ENCODE measurements at regions not wholly inside any gene's neighbourhood (a gene's known extent, or its start where the extent isn't known, plus 50 kb on each side); places are given as distances from the start of the nearest gene placed in this dataset.

DNA sequence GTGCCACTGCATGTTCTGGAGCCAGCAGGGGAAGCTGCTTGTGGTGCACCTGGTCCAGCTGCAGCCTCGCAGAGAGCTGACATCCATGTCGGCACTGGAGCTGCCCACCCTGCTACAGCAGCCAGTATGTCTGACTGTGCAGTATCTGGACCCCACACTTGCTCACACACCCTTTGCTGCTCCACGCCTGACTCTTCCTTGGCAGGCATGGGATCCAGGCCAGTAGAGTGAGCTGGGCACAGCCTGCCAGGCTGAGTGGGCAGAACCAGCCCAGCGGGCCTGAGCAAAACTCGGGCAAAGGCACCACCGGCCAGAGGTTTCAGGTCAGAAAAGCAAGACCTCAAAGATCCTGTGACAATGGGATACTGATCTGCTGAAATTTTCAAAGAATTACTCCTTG is 690.1 kb downstream of the STPG2 start:
- no peak for DNase-seq

DNA sequence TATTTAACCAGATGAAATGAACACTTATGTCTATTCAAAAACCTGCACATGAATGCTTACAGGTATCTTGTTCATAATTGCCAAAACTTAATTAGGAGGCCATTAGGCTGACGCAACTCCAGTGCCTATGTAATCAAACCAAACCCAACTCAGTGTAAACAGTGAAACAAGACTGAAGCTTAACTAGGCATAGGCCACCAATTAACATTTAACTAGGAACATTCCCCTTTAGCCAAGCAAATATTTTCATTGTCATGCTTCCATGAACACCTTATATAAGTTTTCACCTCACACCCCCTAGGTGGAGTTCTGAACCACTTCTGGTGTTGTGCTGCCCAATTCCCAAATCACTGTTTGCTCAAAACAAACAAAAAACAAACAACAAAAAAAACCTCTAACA is 686.0 kb downstream of the STPG2 start:
- no peak for DNase-seq

DNA sequence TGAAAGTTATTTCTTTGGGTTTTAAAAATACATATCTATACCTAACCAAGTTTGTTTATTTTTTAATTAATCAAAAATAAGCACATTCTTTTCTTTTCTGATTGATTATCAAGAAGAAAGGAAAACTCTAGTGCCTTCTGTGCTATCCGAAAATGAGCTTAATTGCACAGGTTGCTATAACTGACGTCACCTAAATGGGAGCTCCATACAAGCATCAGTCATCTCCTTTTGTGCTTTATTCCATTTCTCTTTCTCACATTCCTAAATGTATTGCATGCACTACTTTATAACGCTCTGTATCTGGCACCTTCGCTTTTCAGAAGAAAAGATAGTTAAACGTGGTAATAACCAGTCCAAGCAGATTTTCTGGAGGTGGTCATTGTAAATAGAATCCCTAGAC is 675.0 kb downstream of the STPG2 start:
- DNase-seq = no peak

DNA sequence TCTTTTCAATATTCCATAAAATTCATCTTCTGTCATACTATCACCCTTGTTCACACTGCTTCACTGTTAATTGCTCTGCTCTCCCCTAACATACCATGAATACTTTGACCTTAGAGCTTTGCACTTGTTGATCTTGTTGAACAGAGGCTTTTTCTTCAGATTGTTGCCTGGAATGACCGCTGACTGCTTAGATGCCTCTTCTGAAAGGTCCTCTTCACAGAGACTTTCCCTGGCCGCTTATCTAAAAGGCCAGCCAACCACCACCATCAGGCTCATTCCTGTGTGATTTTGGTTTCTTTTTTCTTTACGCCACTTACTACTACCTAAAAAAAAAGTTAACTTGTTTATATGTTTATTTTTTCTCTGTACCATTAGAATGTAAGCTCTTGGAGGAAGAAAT is 667.7 kb downstream of the STPG2 start:
- DNase-seq = no peak

DNA sequence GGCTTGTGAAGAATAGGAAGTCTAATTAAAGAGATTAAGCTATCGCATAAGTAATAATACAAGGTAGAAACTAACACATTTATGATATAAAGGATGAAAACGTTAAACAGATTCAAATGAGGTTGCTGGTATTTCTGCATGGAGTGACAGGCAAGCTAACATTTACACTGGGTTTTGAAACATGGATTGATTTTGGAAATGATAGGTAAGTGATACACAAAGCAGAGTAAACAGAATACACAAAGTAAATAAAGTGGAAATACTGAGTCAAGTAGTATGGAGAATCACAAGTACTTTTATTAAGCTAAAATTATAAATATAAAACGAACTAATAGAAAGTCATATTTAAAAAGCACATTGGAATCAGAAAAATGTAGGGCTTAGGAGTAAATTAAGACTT is 665.3 kb downstream of the STPG2 start:
- no peak for DNase-seq

DNA sequence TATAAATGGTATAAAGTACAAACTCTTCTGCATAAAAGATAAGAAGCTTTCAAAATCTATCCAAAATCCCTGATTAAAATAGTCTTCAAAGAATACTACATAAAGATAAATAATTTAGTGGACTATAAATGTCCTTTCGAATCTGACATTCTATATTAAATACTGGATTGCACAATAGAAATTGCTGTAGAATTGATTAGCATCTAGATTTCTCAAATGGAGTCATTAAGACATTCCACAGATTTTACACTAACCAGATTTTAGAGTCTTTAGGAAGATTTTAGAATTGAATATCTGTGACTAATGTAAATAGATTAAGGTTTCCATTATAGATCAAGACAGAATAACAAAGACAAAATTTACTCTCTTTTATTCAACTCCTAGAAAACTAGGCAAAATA is 663.9 kb downstream of the STPG2 start:
- no peak for DNase-seq

DNA sequence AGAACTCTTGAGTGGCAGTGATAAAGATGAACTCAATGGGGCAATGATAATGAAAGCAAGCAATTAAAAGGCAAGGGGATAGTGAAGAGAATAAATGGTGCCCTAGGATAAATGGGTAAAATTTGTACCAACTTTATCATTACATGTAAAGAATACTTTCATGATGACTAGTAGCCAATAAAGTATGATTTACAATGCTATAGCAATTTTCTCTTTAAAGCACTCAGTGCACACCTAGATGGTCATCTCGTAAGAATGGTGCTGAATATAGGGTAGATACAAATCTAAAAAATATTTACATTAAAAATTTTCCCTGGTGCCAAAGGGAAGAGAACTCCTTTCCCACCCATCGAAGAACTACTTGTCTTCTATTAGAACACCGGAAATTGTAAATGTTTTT is 651.4 kb downstream of the STPG2 start:
- DNase-seq = no peak

DNA sequence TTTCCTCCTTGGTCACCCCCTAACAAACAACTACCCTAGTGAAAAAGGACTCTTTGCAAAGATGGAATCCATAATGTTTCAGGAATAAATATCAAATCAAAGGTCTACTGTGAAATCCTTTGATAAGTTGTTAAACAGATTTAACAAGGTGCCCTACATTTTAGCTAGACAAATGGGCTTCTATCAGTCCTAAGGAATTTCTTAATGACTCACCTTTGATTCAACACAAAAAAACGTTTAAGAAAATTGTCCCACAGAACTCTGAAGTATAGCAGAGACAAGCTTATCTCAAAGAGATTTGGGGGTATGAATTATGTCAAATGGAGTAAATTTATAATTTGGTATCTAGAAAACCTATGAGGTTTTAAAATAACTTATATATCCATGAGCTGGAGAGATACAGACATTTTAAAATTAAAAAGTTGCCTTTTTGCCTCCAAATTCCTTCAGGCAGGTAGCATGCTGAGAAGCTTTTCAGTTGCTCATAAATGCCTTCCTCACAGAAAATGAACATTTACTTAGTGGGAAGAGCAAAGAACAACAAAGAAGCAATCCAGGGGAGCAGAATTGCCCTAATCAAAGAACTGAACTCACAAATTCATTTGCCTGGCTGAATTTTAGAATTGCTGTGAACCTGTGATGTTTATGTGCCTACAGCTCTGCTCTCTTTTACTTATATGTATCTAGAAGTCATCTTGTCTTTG is 649.3 kb downstream of the STPG2 start:
- no peak for DNase-seq

DNA sequence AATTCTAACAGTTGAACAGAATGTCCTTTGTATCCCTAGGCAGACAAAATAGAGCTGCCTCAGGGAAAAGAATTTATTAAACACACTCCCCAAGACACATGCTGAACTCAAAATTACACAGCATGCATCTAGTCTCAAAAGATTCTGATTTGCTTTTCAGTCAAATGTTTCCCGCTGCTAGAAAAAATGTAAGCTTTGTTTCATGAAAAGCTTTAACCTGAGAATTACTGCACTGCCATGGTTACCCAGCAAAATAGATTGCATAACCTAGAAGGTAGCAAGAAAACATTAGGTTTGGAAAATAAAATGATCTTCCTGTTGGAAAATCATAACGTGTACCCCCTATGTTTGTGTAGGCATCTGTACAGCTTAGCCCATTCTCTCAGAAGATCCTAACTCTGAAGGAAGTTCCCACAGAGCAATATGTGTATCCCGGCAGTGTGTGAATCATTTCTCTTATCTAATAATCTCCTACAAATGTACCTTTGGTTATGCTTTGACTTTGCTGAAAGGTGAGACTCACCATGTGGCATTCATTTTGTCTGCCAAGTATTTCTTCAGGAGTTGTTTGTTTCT is 646.9 kb downstream of the STPG2 start:
- DNase-seq = no peak

DNA sequence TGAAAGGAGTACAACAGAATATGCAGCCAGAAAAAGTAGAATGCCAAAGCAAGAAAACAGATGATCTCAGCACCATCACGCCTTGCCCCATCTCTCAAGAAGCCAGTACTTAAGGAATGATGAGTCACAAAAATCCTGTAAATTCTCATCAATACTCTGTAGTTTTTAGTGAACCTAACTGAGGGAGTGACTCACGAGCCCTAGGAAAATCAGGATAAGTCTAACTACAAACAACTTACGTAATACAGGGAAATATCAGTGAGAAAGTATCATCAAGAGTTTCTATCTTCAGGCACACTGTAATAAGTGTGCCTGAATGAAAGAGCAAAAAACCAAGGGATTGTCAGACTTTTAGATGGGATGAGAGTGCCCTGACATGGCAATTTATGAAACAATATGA is 644.4 kb downstream of the STPG2 start:
- no peak for DNase-seq

DNA sequence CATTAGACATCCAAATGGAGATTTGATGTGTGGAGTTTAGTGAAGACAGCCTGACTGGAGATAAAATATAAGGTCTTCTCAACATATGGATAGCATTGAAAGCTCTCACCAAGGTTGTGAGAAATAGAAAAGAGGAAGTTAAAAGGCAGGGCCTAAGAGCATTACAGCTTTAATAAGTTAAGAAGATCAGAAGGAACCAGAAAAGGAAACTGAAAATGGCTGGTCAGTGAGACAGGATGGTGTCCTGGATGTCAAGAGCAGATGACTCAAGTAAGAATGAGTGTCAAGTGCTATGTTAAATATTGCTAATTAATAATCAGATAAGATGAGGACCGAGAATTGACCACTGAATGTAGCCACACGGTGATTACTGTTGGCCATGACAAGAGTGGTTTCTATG is 642.9 kb downstream of the STPG2 start:
- no peak for DNase-seq

DNA sequence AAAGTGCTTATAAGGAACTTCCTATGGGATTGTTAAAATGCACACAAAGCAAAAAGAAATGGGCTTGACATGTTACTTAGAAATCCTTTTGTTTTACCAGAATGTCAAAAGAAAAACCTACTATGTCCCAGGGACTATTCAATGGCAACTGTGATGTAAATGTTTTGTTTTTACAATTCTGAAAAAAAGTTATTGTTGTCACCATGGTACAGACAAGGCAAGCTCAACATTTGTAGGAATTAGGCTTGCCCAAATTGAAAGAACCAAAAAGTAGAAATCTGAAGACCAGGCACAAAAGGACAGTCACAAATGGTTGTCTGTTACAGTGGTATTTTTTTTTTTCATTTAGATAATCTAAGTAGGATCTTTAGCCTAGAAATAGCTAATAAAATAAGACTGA is 638.6 kb downstream of the STPG2 start:
- DNase-seq = no peak

DNA sequence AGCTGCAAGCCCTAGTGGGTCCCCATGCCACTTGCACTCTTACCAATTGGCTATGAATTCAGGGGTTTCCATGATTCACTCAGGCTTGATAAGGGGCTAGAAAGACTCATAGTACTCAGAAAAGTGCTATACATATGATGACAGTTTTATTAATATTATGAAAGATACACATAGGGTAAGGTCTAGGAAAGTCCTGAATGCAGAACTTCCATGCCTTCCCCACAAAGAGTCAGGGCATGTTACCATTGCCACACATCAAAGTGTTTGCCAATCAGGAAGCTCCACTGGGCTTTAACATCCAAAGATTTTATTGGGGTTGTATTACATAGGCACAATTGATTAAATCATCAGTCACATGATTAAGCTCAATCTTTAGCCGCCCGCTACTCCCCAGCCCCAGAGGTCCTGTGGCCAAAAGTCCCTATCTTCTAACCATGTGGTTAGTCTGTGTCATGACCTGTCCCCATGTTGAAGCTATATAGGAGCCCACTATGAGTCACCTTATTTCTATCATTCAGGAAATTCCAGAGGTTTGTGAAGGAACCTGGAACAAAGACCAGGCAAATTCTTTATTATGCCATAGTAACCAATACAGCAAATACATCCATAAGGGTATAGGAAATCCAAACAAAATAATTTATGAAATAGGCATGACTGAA is 635.6 kb downstream of the STPG2 start:
- no peak for DNase-seq

Data from activated T-cell treated with anti-CD3 and anti-CD28 coated beads, Interleukin-2, amount 50 U/mL, for 48 hours (primary cell).